ENCODE measurements at regions not wholly inside any gene's neighbourhood (a gene's known extent, or its start where the extent isn't known, plus 50 kb on each side); places are given as distances from the start of the nearest gene placed in this dataset.
A peak's percentile ranks its signal among the peaks of the same experiment; 100 is the strongest.
"Not testable (repeated sequence)": the region's sequence is repeated elsewhere in the genome, so short reads cannot be mapped to it uniquely, and the experiment has no call there.

- no peak for DNase-seq
Observed at GRCh38 chr10:44102726-44103255, 282.1 kb downstream of the CXCL12 start.

DNA sequence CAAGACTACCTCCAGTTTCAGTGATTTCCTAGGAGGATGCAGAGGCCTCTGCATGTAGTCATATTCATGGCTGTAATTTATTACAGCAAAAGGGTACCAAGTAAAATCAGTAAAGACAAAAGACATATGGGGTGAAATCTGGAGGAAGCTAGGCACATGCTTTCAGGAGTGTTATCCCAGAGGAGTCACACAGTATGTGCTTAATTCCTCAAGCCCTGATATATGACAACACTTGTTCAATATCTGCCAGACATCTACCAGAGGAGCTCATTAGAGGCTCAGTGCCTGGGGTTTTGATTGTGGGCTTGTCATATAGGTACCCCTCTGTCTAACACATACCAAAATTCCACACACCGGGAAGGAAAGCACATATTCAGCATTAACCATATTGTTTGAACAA is 283.8 kb downstream of the CXCL12 start:
- DNase-seq, result no peak

- DNase-seq, result no peak
Observed at GRCh38 chr10:44099511-44099910, 285.4 kb downstream of the CXCL12 start.

DNA sequence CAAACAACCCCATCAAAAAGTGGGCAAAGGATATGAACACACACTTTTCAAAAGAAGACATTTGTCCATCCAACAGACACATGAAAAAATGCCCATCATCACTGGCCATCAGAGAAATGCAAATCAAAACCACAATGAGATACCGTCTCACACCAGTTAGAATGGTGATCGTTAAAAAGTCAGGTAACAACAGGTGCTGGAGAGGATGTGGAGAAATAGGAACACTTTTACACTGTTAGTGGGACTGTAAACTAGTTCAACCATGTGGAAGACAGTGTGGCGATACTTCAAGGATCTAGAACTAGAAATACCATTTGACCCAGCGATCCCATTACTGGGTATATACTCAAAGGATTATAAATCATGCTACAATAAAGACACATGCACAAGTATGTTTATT is 288.7 kb downstream of the CXCL12 start:
- DNase-seq, result not testable (repeated sequence)

- DNase-seq, result no peak
Observed at GRCh38 chr10:44089671-44090070, 295.2 kb downstream of the CXCL12 start.

GRCh38 chr10:44087403-44087802 is 297.5 kb downstream of the CXCL12 start:
- DNase-seq, result no peak

DNA sequence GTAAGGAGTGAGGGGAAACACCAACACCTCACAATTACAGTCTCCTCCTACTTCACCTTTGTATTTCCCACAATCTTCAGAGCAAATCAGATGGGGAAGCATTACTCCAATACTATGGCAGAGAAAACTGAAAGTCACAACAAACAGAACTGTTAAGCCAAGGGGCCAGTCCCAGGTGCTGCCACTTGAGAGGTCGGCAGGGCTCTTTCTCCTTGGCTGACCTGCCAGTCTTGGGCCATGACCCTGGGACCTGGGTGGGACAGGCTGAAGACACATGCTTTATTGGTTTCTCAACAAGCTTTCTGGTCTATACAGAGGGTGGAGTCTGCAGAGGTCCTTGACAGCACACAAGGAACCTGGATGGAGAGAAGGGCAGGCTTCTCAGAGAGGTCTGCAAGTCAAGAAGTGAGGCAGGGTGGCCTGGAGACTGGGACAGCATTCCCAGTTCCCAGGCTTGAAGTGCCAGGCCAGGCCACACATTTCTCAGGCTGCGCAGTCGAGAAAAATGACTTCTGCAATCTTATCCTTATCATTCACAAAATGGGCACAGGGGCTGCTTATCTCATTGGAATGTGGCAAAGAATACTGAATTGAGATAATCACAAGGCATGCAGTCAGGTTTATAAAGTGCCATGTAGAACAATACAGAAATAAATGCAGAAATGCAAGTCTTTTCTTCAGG is 301.0 kb downstream of the CXCL12 start:
- no peak for DNase-seq

DNA sequence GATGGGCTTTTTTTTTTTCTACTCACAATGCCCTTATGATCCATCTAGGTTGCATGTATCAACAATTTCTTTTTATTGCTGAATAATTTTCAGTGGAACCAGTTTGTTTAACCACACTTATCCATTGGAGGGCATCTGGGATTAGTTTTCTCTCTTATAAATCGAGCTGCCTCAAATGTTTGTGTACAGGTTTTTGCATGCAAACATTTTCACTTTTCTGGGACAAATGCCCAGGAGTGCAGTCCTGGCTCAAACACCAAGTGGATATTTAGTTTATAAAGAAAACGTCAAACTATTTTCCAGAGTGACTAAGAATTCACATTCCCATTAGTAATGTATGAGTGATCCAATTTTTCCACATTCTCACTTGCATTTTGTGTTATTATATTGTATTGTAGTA is 313.4 kb downstream of the CXCL12 start:
- DNase-seq, result no peak

DNA sequence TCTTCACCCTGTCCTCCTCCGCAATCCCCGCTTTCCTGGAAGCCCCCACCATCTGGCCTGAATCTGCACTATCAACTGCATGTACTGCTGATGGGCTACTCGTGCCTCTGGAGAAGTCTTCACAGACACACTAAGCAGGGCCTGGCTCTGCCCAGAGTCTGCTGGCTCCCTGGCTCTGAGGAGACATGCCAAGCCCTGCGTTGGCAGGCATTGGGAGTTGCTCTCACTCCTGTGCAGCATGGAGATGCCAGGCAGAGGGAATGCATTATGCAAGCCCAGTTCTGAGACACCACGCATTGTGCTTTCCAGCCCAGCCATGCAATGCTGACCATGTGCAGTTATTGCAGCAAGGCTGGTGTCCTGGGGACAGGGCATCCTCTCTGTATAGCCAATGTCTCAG is 314.6 kb downstream of the CXCL12 start:
- DNase-seq, result no peak

GRCh38 chr10:44069573-44069972 is 315.3 kb downstream of the CXCL12 start:
- no peak for DNase-seq

DNA sequence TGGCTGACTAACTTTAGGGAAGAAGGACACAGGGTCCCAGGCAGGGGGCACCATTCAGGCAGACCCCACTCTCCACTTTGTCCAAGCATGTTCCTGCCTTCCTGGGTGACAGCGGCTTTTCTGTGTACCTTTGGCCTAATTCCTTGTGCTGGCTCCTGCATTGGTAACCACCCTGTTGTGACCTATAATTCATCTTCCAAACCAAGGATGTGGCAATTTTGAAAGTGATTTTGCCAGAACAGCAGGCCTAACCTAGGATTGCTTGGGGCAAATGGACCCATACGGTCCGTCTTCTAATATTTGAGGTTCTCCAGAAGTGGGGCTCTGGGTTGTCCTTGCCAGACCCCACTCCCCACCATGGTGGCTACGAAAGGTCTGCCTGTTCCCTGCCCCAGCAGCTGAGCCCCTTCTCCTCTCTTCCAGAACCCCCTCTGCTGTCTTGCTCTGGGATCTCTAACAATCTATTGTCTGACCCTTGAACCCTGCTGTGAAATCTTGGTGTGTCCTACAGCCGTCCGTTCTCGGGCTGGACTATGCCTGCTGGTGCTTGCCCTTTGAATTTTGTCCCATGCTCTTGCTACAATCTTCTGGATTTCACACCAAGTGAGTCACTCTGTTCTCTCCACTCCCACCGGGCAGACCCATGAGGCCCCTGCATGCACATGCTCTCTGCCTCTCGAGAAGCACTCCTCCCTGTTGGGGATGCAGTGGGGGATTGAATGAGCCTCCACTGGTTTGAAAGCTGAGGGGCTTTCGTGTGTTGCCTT is 316.0 kb downstream of the CXCL12 start:
- no peak for DNase-seq

- DNase-seq, result no peak
Observed at GRCh38 chr10:44067432-44067831, 317.5 kb downstream of the CXCL12 start.

DNA sequence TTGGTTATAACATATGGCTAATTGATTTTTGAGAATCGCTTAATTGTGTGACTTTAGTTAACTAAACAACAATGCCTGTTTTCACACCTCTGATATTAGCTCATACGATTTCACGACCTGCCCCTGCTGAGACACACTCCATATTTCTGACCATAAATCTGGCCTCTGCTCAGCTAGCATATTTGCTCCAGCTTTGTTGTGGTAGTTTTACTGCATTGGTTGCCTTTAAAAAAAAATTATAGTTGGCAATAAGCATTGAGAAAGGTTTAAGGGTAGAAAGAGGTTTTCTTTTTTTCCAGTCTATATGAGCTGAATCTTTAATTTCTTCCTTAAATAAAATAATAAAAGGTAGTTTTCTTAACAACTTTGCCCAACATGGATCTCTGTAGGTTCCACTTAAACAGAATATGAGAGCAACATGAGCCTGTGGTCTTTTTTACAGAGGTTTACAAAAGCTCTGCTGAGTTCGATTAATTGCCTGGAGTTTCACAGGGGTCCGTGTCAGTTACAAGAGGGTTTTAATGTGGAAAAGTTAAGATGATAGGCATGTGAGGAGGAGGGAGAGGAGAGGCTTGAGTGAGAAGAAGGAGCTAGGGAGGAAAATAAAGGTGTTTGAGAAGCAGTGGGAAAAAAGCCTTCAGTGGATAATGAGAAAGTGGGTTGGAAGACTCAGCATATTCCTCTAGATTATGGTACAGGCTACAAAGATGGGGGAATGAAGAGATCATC is 318.2 kb downstream of the CXCL12 start:
- no peak for DNase-seq

GRCh38 chr10:44065788-44066526 is 318.9 kb downstream of the CXCL12 start:
- no peak for DNase-seq

DNA sequence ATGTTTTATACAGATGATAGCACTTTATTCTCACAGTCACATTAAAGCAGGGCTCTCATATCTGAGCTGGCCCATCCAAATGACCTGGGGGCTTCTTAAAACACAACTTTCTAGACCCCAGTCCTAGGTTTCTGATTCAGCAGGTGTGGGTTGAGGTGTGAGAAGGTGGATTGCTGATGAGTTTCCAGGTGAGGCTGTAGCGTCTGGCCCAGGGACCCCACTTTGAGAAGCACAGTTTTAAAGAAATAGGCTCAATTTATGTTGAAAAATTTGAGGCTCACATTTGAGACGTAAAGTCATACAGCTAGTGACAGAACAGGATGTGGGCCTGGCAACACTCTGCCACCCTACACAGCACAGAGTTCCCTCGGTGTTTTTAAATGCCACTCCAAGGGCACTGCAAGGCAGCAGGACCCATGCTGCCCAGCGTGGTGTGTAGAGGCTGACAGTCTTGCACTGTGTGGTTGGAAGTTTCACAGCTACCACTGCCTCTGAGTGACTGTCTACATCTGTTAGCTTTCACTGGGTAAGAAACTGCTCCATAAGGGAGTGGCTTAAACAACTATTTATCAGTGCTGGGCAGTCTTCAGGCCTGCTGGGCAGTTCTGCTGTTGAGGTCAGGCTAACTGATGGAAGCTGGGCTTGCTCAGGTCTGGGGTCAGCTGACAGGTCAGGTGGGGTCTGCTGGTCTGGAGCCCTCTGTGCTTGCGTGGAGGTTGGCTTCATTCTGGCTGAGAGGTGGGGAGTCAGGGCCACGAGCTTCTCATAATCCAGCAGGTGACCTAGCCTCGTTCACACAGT is 319.7 kb downstream of the CXCL12 start:
- no peak for DNase-seq

- no peak for DNase-seq
Observed at GRCh38 chr10:44064317-44064716, 320.6 kb downstream of the CXCL12 start.

DNA sequence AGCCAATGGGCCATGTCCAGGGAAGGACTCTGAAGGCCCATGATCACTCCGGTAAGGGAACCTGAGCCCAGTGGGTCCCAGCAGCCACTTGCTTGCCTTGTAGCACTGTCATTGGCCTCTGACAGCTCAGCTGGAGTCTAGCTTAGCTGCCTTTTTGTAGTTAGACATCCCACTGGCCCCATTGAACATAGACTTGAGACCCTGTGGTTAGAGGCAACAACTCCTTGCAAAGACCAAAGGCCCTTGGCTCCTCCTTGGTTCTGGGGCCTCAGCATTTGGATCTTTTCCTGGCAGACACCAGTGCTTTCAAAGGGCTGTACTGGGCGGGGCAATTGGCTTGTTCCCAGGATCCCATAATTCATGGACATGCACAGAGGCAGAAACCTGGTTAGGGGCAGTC is 321.2 kb downstream of the CXCL12 start:
- no peak for DNase-seq

DNA sequence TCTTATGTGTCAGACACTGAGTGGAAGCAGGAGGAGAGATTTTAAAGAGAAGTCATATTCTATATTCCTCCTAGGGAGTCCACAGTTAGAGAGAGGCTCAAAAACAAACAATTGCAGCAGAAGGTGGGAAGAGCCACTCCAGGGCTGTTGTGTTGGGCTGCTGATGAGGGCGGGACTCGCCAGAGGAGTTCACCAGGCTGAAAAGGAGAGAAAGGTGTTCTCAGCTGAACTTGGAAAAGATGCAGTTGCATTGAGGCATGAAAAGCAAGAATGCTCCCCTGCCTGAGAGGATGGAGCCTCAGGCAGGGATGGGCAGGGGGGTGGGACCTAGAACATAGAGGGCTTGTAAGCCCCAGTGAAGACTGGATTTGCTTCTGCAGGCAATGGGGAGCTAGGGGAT is 324.2 kb downstream of the CXCL12 start:
- DNase-seq, result no peak

DNA sequence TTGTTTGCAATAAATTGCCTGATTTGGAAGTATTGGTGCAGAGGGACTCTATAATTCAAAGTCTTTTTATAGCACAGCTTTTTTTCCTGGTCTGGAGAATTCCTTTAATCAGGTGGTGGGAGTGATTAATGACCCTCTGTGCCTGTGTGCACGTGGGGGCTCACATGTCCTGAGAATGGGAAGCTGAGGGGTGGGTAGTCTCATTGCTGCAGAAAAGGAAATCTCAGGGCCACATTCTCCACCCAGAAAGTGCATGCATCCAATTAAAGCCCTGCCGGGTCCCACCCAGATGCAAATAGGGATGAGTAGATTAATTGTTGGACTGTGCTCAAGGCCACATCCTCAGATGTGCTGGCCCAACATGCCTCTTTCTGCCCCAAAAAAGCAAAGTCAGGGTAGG is 324.7 kb downstream of the CXCL12 start:
- DNase-seq, result peak; percentile 69

- DNase-seq, result no peak
Observed at GRCh38 chr10:44058259-44058658, 326.6 kb downstream of the CXCL12 start.

Data from renal pelvis (tissue), 1 donor.